Panc1 (cell line): ENCODE measurements at regions not wholly inside any gene's neighbourhood (a gene's known extent, or its start where the extent isn't known, plus 50 kb on each side); places are given as distances from the start of the nearest gene placed in this dataset.

ENCODE experiments used
- ATAC-seq: fragments of 200-7000 bp; cut with Tn5 transposase; 2 replicates; pipeline ENCODE4 v1.9.1; 2020; ENCODE audit warnings: mild to moderate bottlenecking, moderate library complexity
- BruUV-seq: library from RNA; stranded (reverse); fragments of 400-500 nt; replicated peaks from 2 replicates; lab custom pipeline; 2021; lab: Mats Ljungman, UMichigan
- CTCF ChIA-PET: fragments of 300-600 bp; sonication (Branson Sonifier 250); formaldehyde crosslinking; loops from one replicate; lab custom pipeline; 2022; ENCODE audit warnings: antibody characterized with exemption; lab: Charles Lee
- POLR2A ChIA-PET: fragments of 300-600 bp; sonication (Branson Sonifier 250); formaldehyde crosslinking; loops from one replicate; lab custom pipeline; 2022; ENCODE audit warnings: antibody characterized with exemption; lab: Charles Lee
- DNase-seq: peaks from one replicate; pipeline ENCODE4 v3.0.0-alpha.2; 2010; ENCODE audit warnings: low read depth, low spot score
- H3K27ac ChIP-seq: 2 replicates; pipeline ENCODE4 v1.5.1; 2011; ENCODE audit warnings: mild to moderate bottlenecking, low read length, inconsistent platforms
- H3K27me3 ChIP-seq: fragments of 200-500 bp; sonication (Bioruptor generic); 2 replicates; pipeline ENCODE4 v1.6.0; 2014; ENCODE audit warnings: low read length, inconsistent platforms; ENCODE audit not compliant: control insufficient read depth, insufficient read depth
- H3K36me3 ChIP-seq: fragments of 200-500 bp; sonication (Bioruptor generic); 2 replicates; pipeline ENCODE4 v1.5.1; 2014; ENCODE audit warnings: inconsistent platforms, mild to moderate bottlenecking, low read length, moderate library complexity; ENCODE audit not compliant: control insufficient read depth, insufficient read depth
- H3K4me1 ChIP-seq: 2 replicates; pipeline ENCODE4 v1.5.1; 2011; ENCODE audit warnings: inconsistent platforms, mild to moderate bottlenecking, low read length, moderate library complexity; ENCODE audit not compliant: control insufficient read depth, insufficient read depth
- H3K4me3 ChIP-seq, 2 experiments: 2 replicates each; pipeline ENCODE4 v1.5.1; 2011 to 2012; ENCODE audit warnings: low read depth in 2 of 2, low read length in 2 of 2, mild to moderate bottlenecking in 2 of 2, inconsistent platforms in 1 of 2, moderate library complexity in 1 of 2
- H3K9me3 ChIP-seq: fragments of 200-500 bp; sonication (Bioruptor generic); 2 replicates; pipeline ENCODE4 v1.5.1; 2014; ENCODE audit warnings: low read depth, mild to moderate bottlenecking, inconsistent platforms, low read length, moderate library complexity; ENCODE audit not compliant: control insufficient read depth, insufficient read depth
- POLR2AphosphoS5 ChIP-seq: IDR thresholded peaks from 2 replicates; pipeline ENCODE4 v1.6.1; 2012; ENCODE audit warnings: mild to moderate bottlenecking, low read depth, low read length, moderate library complexity
- SIN3A ChIP-seq: IDR thresholded peaks from 2 replicates; pipeline ENCODE4 v1.6.1; 2012; ENCODE audit warnings: low read depth, mild to moderate bottlenecking, low read length, moderate library complexity, borderline replicate concordance; ENCODE audit not compliant: insufficient read depth
- TCF7L2 ChIP-seq: IDR thresholded peaks from 2 replicates; pipeline ENCODE4 v1.6.1; 2011; ENCODE audit warnings: mild to moderate bottlenecking, low read depth, low read length, inconsistent platforms
- in situ Hi-C: cut with HindIII; loops from 2 replicates; pipeline ENCODE4 v1.10.0; 2016; ENCODE audit warnings: low sequenced_read_pairs, low pct_unique_long_range_greater_than_20kb
- intact Hi-C: fragments of 100-400 bp; cut with micrococcal nuclease; formaldehyde crosslinking; loops from one replicate; pipeline ENCODE4 v1.10.0; 2022; ENCODE audit not compliant: unreplicated experiment
- TF ChIP-seq, protein P1 (sequence below): fragments of 450-650 bp; IDR thresholded peaks from 2 replicates; pipeline ENCODE4 v1.5.1; 2017; ENCODE audit warnings: mild to moderate bottlenecking
- TF ChIP-seq, protein P2 (sequence below), 2 experiments: IDR thresholded peaks; 2 replicates each; pipeline ENCODE4 v1.6.1; 2011 to 2012; ENCODE audit warnings: low read depth in 2 of 2, control low read depth in 1 of 2, low read length in 1 of 2, mild to moderate bottlenecking in 1 of 2, moderate library complexity in 1 of 2; ENCODE audit not compliant: insufficient read depth in 1 of 2

DNA sequence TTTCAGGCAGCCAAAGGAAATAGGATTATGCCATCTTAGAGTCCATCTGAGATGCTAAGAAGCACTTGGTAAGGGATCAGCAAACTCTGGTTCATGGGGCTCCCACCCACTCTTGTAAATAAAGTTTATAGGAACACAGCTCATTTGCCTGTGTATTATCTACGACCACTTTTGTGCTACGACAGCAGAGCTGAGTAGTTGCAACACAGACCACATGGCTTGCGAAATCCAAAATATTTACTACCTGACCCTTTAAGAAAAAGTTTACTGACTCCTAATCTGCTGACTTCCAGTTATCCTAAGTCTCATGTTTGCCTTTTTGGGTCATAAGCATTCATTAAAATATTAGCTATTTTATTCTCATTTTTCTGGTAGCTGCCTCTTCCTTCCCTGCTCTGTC, 859.0 kb downstream of the QKI start:
- no peak for ATAC-seq
- Histone ChIP-seq H3K36me3 (no peaks in the 10 kb centered on the region), H3K9me3 (no peaks in the 10 kb centered on the region), H3K4me3 (no peak overlapping the region), H3K27me3 (no peaks in the 10 kb centered on the region), H3K27ac (no peak overlapping the region), H3K4me1 (no peaks in the 10 kb centered on the region)
- no peak for TF ChIP-seq POLR2AphosphoS5
- TF ChIP-seq TCF7L2, result no peak
- TF ChIP-seq SIN3A, result no peak
- TF ChIP-seq, protein P1, sequence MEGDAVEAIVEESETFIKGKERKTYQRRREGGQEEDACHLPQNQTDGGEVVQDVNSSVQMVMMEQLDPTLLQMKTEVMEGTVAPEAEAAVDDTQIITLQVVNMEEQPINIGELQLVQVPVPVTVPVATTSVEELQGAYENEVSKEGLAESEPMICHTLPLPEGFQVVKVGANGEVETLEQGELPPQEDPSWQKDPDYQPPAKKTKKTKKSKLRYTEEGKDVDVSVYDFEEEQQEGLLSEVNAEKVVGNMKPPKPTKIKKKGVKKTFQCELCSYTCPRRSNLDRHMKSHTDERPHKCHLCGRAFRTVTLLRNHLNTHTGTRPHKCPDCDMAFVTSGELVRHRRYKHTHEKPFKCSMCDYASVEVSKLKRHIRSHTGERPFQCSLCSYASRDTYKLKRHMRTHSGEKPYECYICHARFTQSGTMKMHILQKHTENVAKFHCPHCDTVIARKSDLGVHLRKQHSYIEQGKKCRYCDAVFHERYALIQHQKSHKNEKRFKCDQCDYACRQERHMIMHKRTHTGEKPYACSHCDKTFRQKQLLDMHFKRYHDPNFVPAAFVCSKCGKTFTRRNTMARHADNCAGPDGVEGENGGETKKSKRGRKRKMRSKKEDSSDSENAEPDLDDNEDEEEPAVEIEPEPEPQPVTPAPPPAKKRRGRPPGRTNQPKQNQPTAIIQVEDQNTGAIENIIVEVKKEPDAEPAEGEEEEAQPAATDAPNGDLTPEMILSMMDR, result no peak
- TF ChIP-seq, protein P2, sequence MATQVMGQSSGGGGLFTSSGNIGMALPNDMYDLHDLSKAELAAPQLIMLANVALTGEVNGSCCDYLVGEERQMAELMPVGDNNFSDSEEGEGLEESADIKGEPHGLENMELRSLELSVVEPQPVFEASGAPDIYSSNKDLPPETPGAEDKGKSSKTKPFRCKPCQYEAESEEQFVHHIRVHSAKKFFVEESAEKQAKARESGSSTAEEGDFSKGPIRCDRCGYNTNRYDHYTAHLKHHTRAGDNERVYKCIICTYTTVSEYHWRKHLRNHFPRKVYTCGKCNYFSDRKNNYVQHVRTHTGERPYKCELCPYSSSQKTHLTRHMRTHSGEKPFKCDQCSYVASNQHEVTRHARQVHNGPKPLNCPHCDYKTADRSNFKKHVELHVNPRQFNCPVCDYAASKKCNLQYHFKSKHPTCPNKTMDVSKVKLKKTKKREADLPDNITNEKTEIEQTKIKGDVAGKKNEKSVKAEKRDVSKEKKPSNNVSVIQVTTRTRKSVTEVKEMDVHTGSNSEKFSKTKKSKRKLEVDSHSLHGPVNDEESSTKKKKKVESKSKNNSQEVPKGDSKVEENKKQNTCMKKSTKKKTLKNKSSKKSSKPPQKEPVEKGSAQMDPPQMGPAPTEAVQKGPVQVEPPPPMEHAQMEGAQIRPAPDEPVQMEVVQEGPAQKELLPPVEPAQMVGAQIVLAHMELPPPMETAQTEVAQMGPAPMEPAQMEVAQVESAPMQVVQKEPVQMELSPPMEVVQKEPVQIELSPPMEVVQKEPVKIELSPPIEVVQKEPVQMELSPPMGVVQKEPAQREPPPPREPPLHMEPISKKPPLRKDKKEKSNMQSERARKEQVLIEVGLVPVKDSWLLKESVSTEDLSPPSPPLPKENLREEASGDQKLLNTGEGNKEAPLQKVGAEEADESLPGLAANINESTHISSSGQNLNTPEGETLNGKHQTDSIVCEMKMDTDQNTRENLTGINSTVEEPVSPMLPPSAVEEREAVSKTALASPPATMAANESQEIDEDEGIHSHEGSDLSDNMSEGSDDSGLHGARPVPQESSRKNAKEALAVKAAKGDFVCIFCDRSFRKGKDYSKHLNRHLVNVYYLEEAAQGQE (IDR thresholded peaks at IDR 0.05; ENCODE audit: insufficient read depth in 1 of 2, low read depth in 2 of 2, low read length in 1 of 2), result no peak
- DNase-seq, result no peak
- BruUV-seq, result no TSS peak
- in situ Hi-C loops (no loop called here), intact Hi-C loops (no loop called here)
- ChIA-PET POLR2A (no interaction called here), CTCF (no interaction called here)

DNA sequence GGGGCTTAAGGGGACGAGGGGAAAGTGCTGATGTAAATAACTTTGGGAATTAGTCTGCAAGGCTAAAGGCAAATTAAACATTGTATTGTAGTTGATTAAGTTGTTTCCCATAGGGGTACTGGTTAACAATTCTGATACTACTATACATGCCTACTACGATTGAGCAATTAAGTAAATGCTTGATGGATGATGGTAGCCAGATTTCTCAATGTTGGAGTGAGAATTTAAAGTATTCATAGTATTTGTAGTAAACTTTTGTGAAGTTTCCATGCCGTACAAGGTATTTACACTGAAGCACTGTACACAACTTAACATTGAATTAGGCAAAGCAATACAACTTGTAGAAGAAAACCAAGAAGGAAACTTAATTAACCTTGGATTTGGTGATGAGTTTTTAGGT, 852.3 kb downstream of the QKI start:
- Histone ChIP-seq H3K4me3 (no peak overlapping the region), H3K9me3 (no peaks in the 10 kb centered on the region), H3K36me3 (no peaks in the 10 kb centered on the region), H3K4me1 (no peaks in the 10 kb centered on the region), H3K27ac (no peak overlapping the region), H3K27me3 (no peaks in the 10 kb centered on the region)
- TF ChIP-seq, protein P1, result no peak
- TF ChIP-seq, protein P2 (IDR thresholded peaks at IDR 0.05; ENCODE audit: insufficient read depth in 1 of 2, low read depth in 2 of 2, low read length in 1 of 2), result no peak
- TF ChIP-seq POLR2AphosphoS5 (no peak), SIN3A (no peak), TCF7L2 (no peak)
- ChIA-PET POLR2A (no interaction called here), CTCF (no interaction called here)
- in situ Hi-C loops (no loop called here), intact Hi-C loops (no loop called here)
- DNase-seq (no peak), ATAC-seq (no peak)
- no TSS peak for BruUV-seq
